Thyroid gland (tissue), 4 donors: ENCODE measurements at regions not wholly inside any gene's neighbourhood (a gene's known extent, or its start where the extent isn't known, plus 50 kb on each side); places are given as distances from the start of the nearest gene placed in this dataset.

ENCODE experiments used
- DNase-seq, 2 donors: peaks; one replicate each; pipeline ENCODE4 v3.0.0-alpha.2; 2019
- H3K27ac ChIP-seq, 3 donors: fragments of 200-600 bp; sonication (generic); 1 replicate in 2 of 3; 2 replicates in 1 of 3; pipeline ENCODE4 v1.5.1; 2016 to 2019; ENCODE audit warnings: mild to moderate bottlenecking in 1 of 3, moderate library complexity in 1 of 3
- H3K27me3 ChIP-seq: fragments of 200-600 bp; sonication (generic); one replicate; pipeline ENCODE4 v1.5.1; 2019
- H3K36me3 ChIP-seq, 2 donors: fragments of 200-600 bp; sonication (generic); one replicate each; pipeline ENCODE4 v1.5.1; 2016 to 2019
- H3K4me1 ChIP-seq, 2 donors: fragments of 200-600 bp; sonication (generic); one replicate each; pipeline ENCODE4 v1.5.1; 2017 to 2019
- H3K4me3 ChIP-seq, 3 donors: fragments of 200-600 bp; sonication (generic); replicated peaks in 1 of 3; 1 replicate in 2 of 3; 2 replicates in 1 of 3; pipeline ENCODE4 v1.5.1; 2016; ENCODE audit warnings: mild to moderate bottlenecking in 1 of 3
- H3K9me3 ChIP-seq: fragments of 200-600 bp; sonication (generic); one replicate; pipeline ENCODE4 v1.5.1; 2017
- CTCF ChIP-seq, 6 experiments: fragments of 200-600 bp in 3 of 6; fragments of 450-650 bp in 3 of 6; sonication (generic) in 3 of 6; IDR thresholded peaks; one replicate each; pipeline ENCODE4 v1.5.1; 2016 to 2019; ENCODE audit warnings: antibody characterized with exemption in 6 of 6, mild to moderate bottlenecking in 2 of 6, inconsistent platforms in 1 of 6, moderate library complexity in 1 of 6
- POLR2A ChIP-seq, 2 donors: fragments of 450-650 bp; IDR thresholded peaks; one replicate each; pipeline ENCODE4 v1.6.1; 2017; ENCODE audit warnings: antibody characterized with exemption in 2 of 2, mild to moderate bottlenecking in 2 of 2, moderate library complexity in 1 of 2
- WGBS, 2 donors: methylation state at CpG; one replicate each; pipeline ENCODE4 v1.1.5; 2017; 5-methylcytosine and 5-hydroxymethylcytosine counted together
- intact Hi-C: fragments of 100-400 bp; cut with DNase I; formaldehyde crosslinking; loops from one replicate; pipeline ENCODE4 v1.15.1; 2023

- H3K9me3 ChIP-seq = no peaks in the 10 kb centered on the region
Measured at GRCh38 chr6:76790045-76790796, 673.1 kb downstream of the HTR1B start.

GRCh38 chr6:76789580-76789979 lies 673.7 kb downstream of the HTR1B start:
- DNase-seq = no peak
- H3K4me3 ChIP-seq = no peak overlapping the region
- H3K27ac ChIP-seq = no peak overlapping the region
- TF ChIP-seq CTCF (IDR thresholded peaks at IDR 0.05) (no peak), POLR2A (IDR thresholded peaks at IDR 0.05) (no peak)
- no peaks in the 10 kb centered on the region for H3K36me3 ChIP-seq
- H3K9me3 ChIP-seq = no peaks in the 10 kb centered on the region
- WGBS, 2 donors = 60 to 88% methylated on average over 3 of the region's 3 CpGs
- intact Hi-C loops = no loop called here
- no peaks in the 10 kb centered on the region for H3K4me1 ChIP-seq
- no peaks in the 10 kb centered on the region for H3K27me3 ChIP-seq

More at GRCh38 chr6:76790045-76790796, 673.1 kb downstream of the HTR1B start:
- Histone ChIP-seq H3K27me3 (no peaks in the 10 kb centered on the region), H3K36me3 (no peaks in the 10 kb centered on the region), H3K4me3 (no peak overlapping the region), H3K4me1 (no peaks in the 10 kb centered on the region), H3K27ac (no peak overlapping the region)
- DNase-seq = no peak
- TF ChIP-seq POLR2A (IDR thresholded peaks at IDR 0.05) = no peak
- no peak for TF ChIP-seq CTCF (IDR thresholded peaks at IDR 0.05)
- WGBS, 2 donors = 77 to 86% methylated on average over 4 of the region's 4 CpGs
- intact Hi-C loops = no loop called here

GRCh38 chr6:76788155-76788554 lies 675.1 kb downstream of the HTR1B start:
- TF ChIP-seq CTCF (IDR thresholded peaks at IDR 0.05) (no peak), POLR2A (IDR thresholded peaks at IDR 0.05) (no peak)
- intact Hi-C loops = no loop called here
- Histone ChIP-seq H3K27ac (no peak overlapping the region), H3K9me3 (no peaks in the 10 kb centered on the region), H3K27me3 (no peaks in the 10 kb centered on the region), H3K4me1 (no peaks in the 10 kb centered on the region), H3K4me3 (no peak overlapping the region), H3K36me3 (no peaks in the 10 kb centered on the region)
- no peak for DNase-seq

- TF ChIP-seq POLR2A (IDR thresholded peaks at IDR 0.05) (no peak), CTCF (IDR thresholded peaks at IDR 0.05) (no peak)
- no peak overlapping the region for H3K27ac ChIP-seq
- peaks cover 0 to under 1% of the 10 kb centered on the region in 2 donors for H3K4me1 ChIP-seq
- intact Hi-C loops = no loop called here
- no peak for DNase-seq
- H3K36me3 ChIP-seq = no peaks in the 10 kb centered on the region
- H3K4me3 ChIP-seq = no peak overlapping the region
- H3K27me3 ChIP-seq = no peaks in the 10 kb centered on the region
- H3K9me3 ChIP-seq = no peaks in the 10 kb centered on the region
Measured at GRCh38 chr6:76779068-76779467, 684.2 kb downstream of the HTR1B start.

GRCh38 chr6:76776876-76777275 lies 686.4 kb downstream of the HTR1B start:
- Histone ChIP-seq H3K9me3 (no peaks in the 10 kb centered on the region), H3K4me1 (peaks cover 0 to 5% of the 10 kb centered on the region in 2 donors), H3K4me3 (no peak overlapping the region), H3K27me3 (no peaks in the 10 kb centered on the region), H3K27ac (no peak overlapping the region), H3K36me3 (no peaks in the 10 kb centered on the region)
- WGBS, 2 donors = 81 to 88% methylated on average over 1 of the region's 1 CpG
- no peak for DNase-seq
- intact Hi-C loops = no loop called here
- TF ChIP-seq POLR2A (IDR thresholded peaks at IDR 0.05) (no peak), CTCF (IDR thresholded peaks at IDR 0.05) (no peak)
